DOHH2 (cell line): ENCODE measurements at regions not wholly inside any gene's neighbourhood (a gene's known extent, or its start where the extent isn't known, plus 50 kb on each side); places are given as distances from the start of the nearest gene placed in this dataset.

Experiments used
- CTCF ChIP-seq: fragments of 200-600 bp; sonication (generic); IDR thresholded peaks from one replicate; pipeline ENCODE4 v1.5.1; 2014; ENCODE audit warnings: antibody characterized with exemption, mild to moderate bottlenecking, low read depth, low read length; ENCODE audit not compliant: poor library complexity, severe bottlenecking
- EZH2phosphoT487 ChIP-seq: fragments of 200-600 bp; sonication (generic); IDR thresholded peaks from 2 replicates; pipeline ENCODE4 v1.6.1; 2017; ENCODE audit warnings: borderline replicate concordance, mild to moderate bottlenecking, antibody characterized with exemption, low read length, moderate library complexity, mixed read lengths

DNA sequence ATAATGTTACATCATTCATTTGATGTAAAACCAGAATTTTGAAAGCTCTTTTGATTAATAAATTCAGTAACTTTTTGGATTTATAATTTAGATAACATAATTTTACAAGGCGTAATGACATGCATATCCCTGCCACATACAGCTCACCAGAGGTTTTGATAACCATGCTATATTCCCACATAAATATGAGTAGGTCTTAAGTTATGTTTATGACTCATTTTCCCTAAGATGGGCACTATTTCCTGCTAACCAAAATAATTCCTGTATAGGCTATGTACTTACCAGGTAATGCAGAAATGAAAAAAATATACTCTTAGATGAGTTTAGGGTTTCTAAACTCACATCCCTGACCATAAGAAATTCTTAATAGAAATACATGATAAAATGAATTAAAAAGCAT lies 93.9 kb upstream of the EDIL3 start:
- TF ChIP-seq CTCF: no peak
- no peak for TF ChIP-seq EZH2phosphoT487
